Activated naive CD8-positive, alpha-beta T cell treated with anti-CD3 and anti-CD28 coated beads for 36 hours (primary cell): ENCODE measurements at regions not wholly inside any gene's neighbourhood (a gene's known extent, or its start where the extent isn't known, plus 50 kb on each side); places are given as distances from the start of the nearest gene placed in this dataset.

Experiments used
- DNase-seq: peaks from one replicate; pipeline ENCODE4 v3.0.0; 2021
- H3K27ac Mint-ChIP-seq: one replicate; pipeline ENCODE4 v1.8.0; 2022; ENCODE audit warnings: mild to moderate bottlenecking, moderate library complexity, mixed read lengths
- H3K27me3 Mint-ChIP-seq: one replicate; pipeline ENCODE4 v1.8.0; 2022; ENCODE audit warnings: mild to moderate bottlenecking, mixed read lengths
- H3K36me3 Mint-ChIP-seq: one replicate; pipeline ENCODE4 v1.8.0; 2021; ENCODE audit warnings: mild to moderate bottlenecking, mixed read lengths
- H3K4me1 Mint-ChIP-seq: one replicate; pipeline ENCODE4 v1.8.0; 2021; ENCODE audit warnings: mixed read lengths
- H3K4me3 Mint-ChIP-seq: one replicate; pipeline ENCODE4 v1.8.0; 2022; ENCODE audit warnings: mild to moderate bottlenecking, moderate library complexity, mixed read lengths
- H3K9me3 Mint-ChIP-seq: one replicate; pipeline ENCODE4 v1.8.0; 2022; ENCODE audit warnings: mixed read lengths

- no peak overlapping the region for H3K27ac Mint-ChIP-seq
- no peak overlapping the region for H3K4me3 Mint-ChIP-seq
- peaks cover 10% of the 10 kb centered on the region for H3K27me3 Mint-ChIP-seq
- H3K9me3 Mint-ChIP-seq: peaks cover 3% of the 10 kb centered on the region
- no peak for DNase-seq
- no peaks in the 10 kb centered on the region for H3K36me3 Mint-ChIP-seq
- no peaks in the 10 kb centered on the region for H3K4me1 Mint-ChIP-seq
These were observed 130.7 kb downstream of the SNX19 start for GRCh38 chr11:130785380-130786116.

GRCh38 chr11:130786586-130786985 lies 129.7 kb downstream of the SNX19 start:
- H3K4me1 Mint-ChIP-seq: no peaks in the 10 kb centered on the region
- no peaks in the 10 kb centered on the region for H3K36me3 Mint-ChIP-seq
- no peak overlapping the region for H3K4me3 Mint-ChIP-seq
- DNase-seq: no peak
- H3K27ac Mint-ChIP-seq: no peak overlapping the region
- peaks cover 17% of the 10 kb centered on the region for H3K27me3 Mint-ChIP-seq
- peaks cover 12% of the 10 kb centered on the region for H3K9me3 Mint-ChIP-seq

GRCh38 chr11:130787092-130787616 lies 129.1 kb downstream of the SNX19 start:
- Mint-ChIP-seq H3K27me3 (peaks cover 21% of the 10 kb centered on the region), H3K4me1 (no peaks in the 10 kb centered on the region), H3K9me3 (peaks cover 12% of the 10 kb centered on the region), H3K36me3 (no peaks in the 10 kb centered on the region), H3K27ac (no peak overlapping the region), H3K4me3 (no peak overlapping the region)
- no peak for DNase-seq

- Mint-ChIP-seq H3K4me1 (no peaks in the 10 kb centered on the region), H3K27me3 (peaks cover 30% of the 10 kb centered on the region), H3K9me3 (peaks cover 12% of the 10 kb centered on the region), H3K4me3 (no peak overlapping the region), H3K27ac (no peak overlapping the region), H3K36me3 (no peaks in the 10 kb centered on the region)
- DNase-seq: no peak
These were observed 128.2 kb downstream of the SNX19 start for GRCh38 chr11:130787973-130788570.

GRCh38 chr11:130789056-130789640 lies 127.1 kb downstream of the SNX19 start:
- H3K9me3 Mint-ChIP-seq: peaks cover 12% of the 10 kb centered on the region
- H3K27ac Mint-ChIP-seq: no peak overlapping the region
- H3K36me3 Mint-ChIP-seq: no peaks in the 10 kb centered on the region
- H3K4me1 Mint-ChIP-seq: no peaks in the 10 kb centered on the region
- no peak overlapping the region for H3K4me3 Mint-ChIP-seq
- H3K27me3 Mint-ChIP-seq: peaks cover 40% of the 10 kb centered on the region
- no peak for DNase-seq

GRCh38 chr11:130790689-130791088 lies 125.6 kb downstream of the SNX19 start:
- peaks cover 12% of the 10 kb centered on the region for H3K9me3 Mint-ChIP-seq
- no peaks in the 10 kb centered on the region for H3K36me3 Mint-ChIP-seq
- no peaks in the 10 kb centered on the region for H3K4me1 Mint-ChIP-seq
- no peak overlapping the region for H3K27ac Mint-ChIP-seq
- no peak for DNase-seq
- H3K27me3 Mint-ChIP-seq: peaks cover 41% of the 10 kb centered on the region
- no peak overlapping the region for H3K4me3 Mint-ChIP-seq

- no peaks in the 10 kb centered on the region for H3K36me3 Mint-ChIP-seq
These were observed 123.5 kb downstream of the SNX19 start for GRCh38 chr11:130792772-130793171.

GRCh38 chr11:130796828-130797227 lies 119.5 kb downstream of the SNX19 start:
- H3K27ac Mint-ChIP-seq: no peak overlapping the region
- peaks cover 22% of the 10 kb centered on the region for H3K27me3 Mint-ChIP-seq
- no peaks in the 10 kb centered on the region for H3K36me3 Mint-ChIP-seq
- peaks cover 3% of the 10 kb centered on the region for H3K9me3 Mint-ChIP-seq
- no peak overlapping the region for H3K4me3 Mint-ChIP-seq
- no peaks in the 10 kb centered on the region for H3K4me1 Mint-ChIP-seq
- no peak for DNase-seq

More at GRCh38 chr11:130792772-130793171, 123.5 kb downstream of the SNX19 start:
- DNase-seq: no peak
- no peak overlapping the region for H3K27ac Mint-ChIP-seq
- H3K4me3 Mint-ChIP-seq: no peak overlapping the region
- H3K9me3 Mint-ChIP-seq: peaks cover 15% of the 10 kb centered on the region
- H3K4me1 Mint-ChIP-seq: no peaks in the 10 kb centered on the region
- H3K27me3 Mint-ChIP-seq: peaks cover 41% of the 10 kb centered on the region

- Mint-ChIP-seq H3K9me3 (peaks cover 3% of the 10 kb centered on the region), H3K36me3 (no peaks in the 10 kb centered on the region)
- no peak for DNase-seq
These were observed 118.0 kb downstream of the SNX19 start for GRCh38 chr11:130798280-130798679.

GRCh38 chr11:130798801-130799200 lies 117.5 kb downstream of the SNX19 start:
- no peak for DNase-seq
- Mint-ChIP-seq H3K36me3 (no peaks in the 10 kb centered on the region), H3K27me3 (peaks cover 4% of the 10 kb centered on the region), H3K9me3 (peaks cover 3% of the 10 kb centered on the region), H3K4me3 (no peak overlapping the region), H3K4me1 (no peaks in the 10 kb centered on the region), H3K27ac (no peak overlapping the region)

More at GRCh38 chr11:130798280-130798679, 118.0 kb downstream of the SNX19 start:
- peaks cover 9% of the 10 kb centered on the region for H3K27me3 Mint-ChIP-seq
- no peaks in the 10 kb centered on the region for H3K4me1 Mint-ChIP-seq
- H3K27ac Mint-ChIP-seq: no peak overlapping the region
- no peak overlapping the region for H3K4me3 Mint-ChIP-seq

GRCh38 chr11:130801333-130802122 lies 114.8 kb downstream of the SNX19 start:
- Mint-ChIP-seq H3K9me3 (peaks cover 3% of the 10 kb centered on the region), H3K4me3 (no peak overlapping the region), H3K4me1 (no peaks in the 10 kb centered on the region), H3K27ac (no peak overlapping the region), H3K36me3 (no peaks in the 10 kb centered on the region), H3K27me3 (no peaks in the 10 kb centered on the region)
- no peak for DNase-seq

GRCh38 chr11:130802567-130802966 lies 113.7 kb downstream of the SNX19 start:
- Mint-ChIP-seq H3K4me1 (no peaks in the 10 kb centered on the region), H3K4me3 (no peak overlapping the region), H3K27me3 (no peaks in the 10 kb centered on the region), H3K27ac (no peak overlapping the region), H3K9me3 (no peaks in the 10 kb centered on the region), H3K36me3 (no peaks in the 10 kb centered on the region)
- DNase-seq: no peak

GRCh38 chr11:130804306-130805076 lies 111.8 kb downstream of the SNX19 start:
- H3K4me3 Mint-ChIP-seq: no peak overlapping the region
- H3K36me3 Mint-ChIP-seq: no peaks in the 10 kb centered on the region
- no peaks in the 10 kb centered on the region for H3K27me3 Mint-ChIP-seq
- H3K9me3 Mint-ChIP-seq: no peaks in the 10 kb centered on the region
- no peak overlapping the region for H3K27ac Mint-ChIP-seq
- DNase-seq: no peak
- H3K4me1 Mint-ChIP-seq: no peaks in the 10 kb centered on the region

- no peaks in the 10 kb centered on the region for H3K4me1 Mint-ChIP-seq
- H3K27me3 Mint-ChIP-seq: no peaks in the 10 kb centered on the region
- H3K9me3 Mint-ChIP-seq: no peaks in the 10 kb centered on the region
- DNase-seq: no peak
- no peak overlapping the region for H3K4me3 Mint-ChIP-seq
- no peak overlapping the region for H3K27ac Mint-ChIP-seq
- H3K36me3 Mint-ChIP-seq: no peaks in the 10 kb centered on the region
These were observed 109.5 kb downstream of the SNX19 start for GRCh38 chr11:130806746-130807145.
